ENCODE measurements at regions not wholly inside any gene's neighbourhood (a gene's known extent, or its start where the extent isn't known, plus 50 kb on each side); places are given as distances from the start of the nearest gene placed in this dataset.

- TF ChIP-seq CTCF (IDR thresholded peaks at IDR 0.05; ENCODE audit: insufficient read depth, low read depth, low read length): no peak
- TF ChIP-seq EZH2 (IDR thresholded peaks at IDR 0.05; ENCODE audit: insufficient read depth, low read length): no peak
- Histone ChIP-seq H3K79me2 (ENCODE audit: insufficient read depth, low read length) (no peaks in the 10 kb centered on the region), H3K4me1 (ENCODE audit: insufficient read depth, low read length) (no peaks in the 10 kb centered on the region), H3K36me3 (ENCODE audit: insufficient read depth, low read length) (no peaks in the 10 kb centered on the region), H3K9ac (ENCODE audit: low read length) (no peak overlapping the region), H3K4me3 (ENCODE audit: insufficient read depth, low read depth, low read length) (no peak overlapping the region), H3K27ac (ENCODE audit: low read depth, low read length) (no peak overlapping the region), H4K20me1 (ENCODE audit: insufficient read depth, low read length) (no peaks in the 10 kb centered on the region), H3K4me2 (ENCODE audit: low read length) (no peak overlapping the region), H3K27me3 (ENCODE audit: insufficient read depth, low read length) (no peaks in the 10 kb centered on the region), H2AFZ (ENCODE audit: low read depth, low read length) (no peak overlapping the region), H3K9me3 (ENCODE audit: insufficient read depth, low read depth, low read length) (no peaks in the 10 kb centered on the region)
- DNase-seq (ENCODE audit: low read depth) (no peak), FAIRE-seq (no peak)
- peaks cover 9% of the 10 kb centered on the region for H3K27me3 Mint-ChIP-seq (ENCODE audit: low read depth, unreplicated experiment)
- H3K27ac Mint-ChIP-seq (ENCODE audit: unreplicated experiment): no peak overlapping the region
- peaks cover 5% of the 10 kb centered on the region for H3K36me3 Mint-ChIP-seq (ENCODE audit: low read depth, unreplicated experiment)
- no peak overlapping the region for H3K4me3 Mint-ChIP-seq (ENCODE audit: unreplicated experiment)
- H3K4me1 Mint-ChIP-seq (ENCODE audit: low read depth, unreplicated experiment): peaks cover 25% of the 10 kb centered on the region
- H3K9me3 Mint-ChIP-seq (ENCODE audit: unreplicated experiment): peaks cover 2% of the 10 kb centered on the region
Measured at GRCh38 chr7:46212425-46213153, 291.5 kb upstream of the IGFBP3 start.

GRCh38 chr7:46210467-46210866, 289.4 kb upstream of the IGFBP3 start:
- H3K4me3 Mint-ChIP-seq (ENCODE audit: unreplicated experiment): no peak overlapping the region
- H2AFZ ChIP-seq (ENCODE audit: low read depth, low read length): no peak overlapping the region
- H3K9me3 Mint-ChIP-seq (ENCODE audit: unreplicated experiment): peaks cover 2% of the 10 kb centered on the region
- H3K4me1 Mint-ChIP-seq (ENCODE audit: low read depth, unreplicated experiment): peaks cover 31% of the 10 kb centered on the region
- H3K9ac ChIP-seq (ENCODE audit: low read length): no peak overlapping the region
- no peak overlapping the region for H3K4me3 ChIP-seq (ENCODE audit: insufficient read depth, low read depth, low read length)
- H3K27me3 ChIP-seq (ENCODE audit: insufficient read depth, low read length): no peaks in the 10 kb centered on the region
- no peaks in the 10 kb centered on the region for H3K79me2 ChIP-seq (ENCODE audit: insufficient read depth, low read length)
- peaks cover 11% of the 10 kb centered on the region for H3K27me3 Mint-ChIP-seq (ENCODE audit: low read depth, unreplicated experiment)
- TF ChIP-seq CTCF (IDR thresholded peaks at IDR 0.05; ENCODE audit: insufficient read depth, low read depth, low read length) (no peak), EZH2 (IDR thresholded peaks at IDR 0.05; ENCODE audit: insufficient read depth, low read length) (no peak)
- H3K27ac ChIP-seq (ENCODE audit: low read depth, low read length): no peak overlapping the region
- H3K36me3 ChIP-seq (ENCODE audit: insufficient read depth, low read length): no peaks in the 10 kb centered on the region
- H3K4me1 ChIP-seq (ENCODE audit: insufficient read depth, low read length): no peaks in the 10 kb centered on the region
- no peaks in the 10 kb centered on the region for H3K9me3 ChIP-seq (ENCODE audit: insufficient read depth, low read depth, low read length)
- no peak for DNase-seq (ENCODE audit: low read depth)
- H3K4me2 ChIP-seq (ENCODE audit: low read length): no peak overlapping the region
- H4K20me1 ChIP-seq (ENCODE audit: insufficient read depth, low read length): no peaks in the 10 kb centered on the region
- H3K27ac Mint-ChIP-seq (ENCODE audit: unreplicated experiment): peak overlapping the region; percentile 30
- FAIRE-seq: no peak
- peaks cover 5% of the 10 kb centered on the region for H3K36me3 Mint-ChIP-seq (ENCODE audit: low read depth, unreplicated experiment)
